IPS DF 19.7 (cell line): ENCODE measurements at regions not wholly inside any gene's neighbourhood (a gene's known extent, or its start where the extent isn't known, plus 50 kb on each side); places are given as distances from the start of the nearest gene placed in this dataset.
"Not testable (repeated sequence)": the region's sequence is repeated elsewhere in the genome, so short reads cannot be mapped to it uniquely, and the experiment has no call there.

Experiments used
- DNase-seq: peaks from one replicate; pipeline ENCODE4 v3.0.0-alpha.2; 2013; ENCODE audit warnings: low read depth, low spot score

DNA sequence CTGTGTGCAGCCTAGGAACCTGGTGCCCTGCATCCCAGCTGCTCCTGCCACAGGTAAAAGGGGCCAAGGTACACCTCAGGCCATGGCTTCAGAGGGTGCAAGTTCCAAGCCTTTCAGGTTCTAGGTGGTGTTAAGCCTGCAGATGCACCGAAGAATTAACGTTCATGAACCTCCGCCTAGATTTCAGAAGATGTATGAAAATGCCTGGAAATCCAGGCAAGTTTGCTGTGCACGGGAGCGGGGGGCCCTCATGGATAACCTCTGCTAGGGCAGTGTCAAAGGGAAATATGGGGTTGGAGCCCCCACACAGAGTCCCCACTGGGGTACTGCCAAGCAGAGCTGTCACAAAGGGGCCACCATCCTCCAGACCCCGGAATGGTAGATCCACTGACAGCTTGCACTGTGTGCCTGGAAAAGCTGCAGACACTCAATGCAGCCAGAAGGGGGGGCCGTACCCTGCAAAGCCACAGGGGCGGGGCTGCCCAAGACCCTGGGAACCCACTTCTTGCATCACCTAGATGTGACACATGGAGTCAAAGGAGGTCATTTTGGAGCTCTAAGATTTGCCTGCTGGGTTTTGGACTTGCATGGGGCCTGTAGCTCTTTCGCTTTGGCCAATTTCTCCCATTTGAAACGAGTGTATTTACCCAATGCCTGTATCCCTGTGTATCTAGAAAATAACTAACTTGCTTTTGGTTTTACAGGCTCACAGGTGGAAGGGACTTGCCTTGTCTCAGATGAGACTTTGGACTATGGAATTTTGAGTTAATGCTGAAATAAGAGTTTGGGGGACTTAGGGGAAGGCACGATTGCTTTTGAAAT, 145.2 kb upstream of the C1QTNF3 start:
- peak; percentile 70 for DNase-seq

DNA sequence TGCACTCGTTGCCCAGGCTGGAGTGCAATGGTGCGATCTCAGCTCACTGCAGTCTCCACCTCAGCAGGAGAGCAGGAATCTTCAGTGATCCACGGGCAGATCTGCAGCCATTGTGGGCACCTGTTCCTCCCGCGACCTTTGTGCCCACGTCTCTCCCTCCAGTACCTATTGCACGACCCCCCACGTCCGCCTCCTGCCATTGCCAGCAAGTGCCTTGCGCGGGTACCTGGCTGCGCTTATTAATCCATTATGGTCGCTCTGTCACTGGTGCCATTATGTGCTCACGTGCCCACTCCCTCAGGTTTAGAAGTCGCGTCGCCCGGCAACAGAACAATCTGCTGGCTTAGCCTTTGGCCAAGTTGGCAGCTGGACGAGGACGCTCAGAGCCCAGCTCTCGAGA, 146.2 kb upstream of the C1QTNF3 start:
- not testable (repeated sequence) for DNase-seq

DNA sequence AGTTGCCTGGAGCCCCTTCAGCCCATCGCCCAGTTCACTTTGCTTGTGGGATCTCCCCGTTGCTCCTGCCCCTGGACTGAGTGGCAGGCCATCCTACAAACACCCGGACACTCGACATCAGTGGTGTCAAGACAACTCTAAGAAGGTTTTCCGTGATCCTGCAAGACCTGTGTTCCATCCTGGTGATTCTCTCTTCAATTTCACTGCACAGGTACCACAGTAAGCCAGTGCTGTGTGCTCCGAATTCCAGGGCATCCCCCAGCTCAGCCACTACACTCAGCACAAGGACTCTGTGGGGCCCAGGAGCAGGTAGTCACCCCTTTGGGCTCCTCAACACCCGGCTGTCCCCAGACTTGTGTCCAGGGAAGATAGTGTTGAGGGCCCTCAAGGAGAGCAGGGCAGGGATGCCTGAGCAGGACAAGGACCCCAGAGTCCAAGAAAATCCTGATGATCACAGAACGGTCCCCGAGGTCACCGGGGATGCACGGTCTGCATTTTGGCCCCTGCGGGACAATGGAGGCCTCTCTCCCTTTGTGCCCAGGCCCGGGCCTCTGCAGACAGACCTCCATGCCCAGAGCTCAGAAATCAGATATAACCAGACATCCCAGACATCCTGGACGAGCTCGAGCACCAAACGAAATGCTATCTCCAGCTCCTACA, 146.9 kb upstream of the C1QTNF3 start:
- DNase-seq, result not testable (repeated sequence)

DNA sequence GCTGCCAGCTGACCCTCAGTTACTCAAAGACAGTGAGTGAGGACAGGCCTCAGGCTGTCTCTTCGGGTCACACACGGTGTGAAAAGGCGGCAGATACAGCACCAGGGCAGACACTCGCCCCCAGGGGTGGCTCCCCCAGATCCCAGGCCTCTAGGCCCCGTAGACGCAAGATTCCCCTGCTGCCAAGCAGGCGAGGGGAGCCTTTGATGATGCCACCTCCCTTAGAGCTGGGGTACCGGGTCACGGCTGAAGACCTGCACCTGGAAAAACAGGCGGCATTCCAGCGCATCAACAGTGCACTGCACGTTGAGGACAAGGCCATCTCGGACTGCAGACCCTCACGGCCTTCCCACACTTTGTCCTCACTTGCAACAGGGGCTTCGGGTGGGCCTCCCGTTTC, 147.5 kb upstream of the C1QTNF3 start:
- DNase-seq, result not testable (repeated sequence)

DNA sequence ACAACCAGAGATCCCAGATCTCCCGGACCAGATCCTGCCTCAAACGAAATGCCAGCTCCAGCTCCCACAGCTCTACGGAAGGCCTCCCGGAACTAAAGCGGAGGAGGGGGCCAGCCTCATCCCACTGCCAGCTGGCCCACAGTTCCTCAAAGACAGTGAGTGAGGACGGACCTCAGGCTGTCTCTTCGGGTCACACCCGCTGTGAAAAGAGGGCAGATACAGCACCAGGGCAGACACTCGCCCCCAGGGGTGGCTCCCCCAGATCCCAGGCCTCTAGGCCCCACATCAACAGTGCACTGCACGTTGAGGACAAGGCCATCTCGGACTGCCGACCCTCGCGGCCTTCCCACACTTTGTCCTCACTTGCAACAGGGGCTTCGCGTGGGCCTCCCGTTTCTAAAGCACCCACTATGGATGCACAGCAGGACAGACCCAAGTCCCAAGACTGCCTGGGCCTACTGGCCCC, 148.3 kb upstream of the C1QTNF3 start:
- not testable (repeated sequence) for DNase-seq

DNA sequence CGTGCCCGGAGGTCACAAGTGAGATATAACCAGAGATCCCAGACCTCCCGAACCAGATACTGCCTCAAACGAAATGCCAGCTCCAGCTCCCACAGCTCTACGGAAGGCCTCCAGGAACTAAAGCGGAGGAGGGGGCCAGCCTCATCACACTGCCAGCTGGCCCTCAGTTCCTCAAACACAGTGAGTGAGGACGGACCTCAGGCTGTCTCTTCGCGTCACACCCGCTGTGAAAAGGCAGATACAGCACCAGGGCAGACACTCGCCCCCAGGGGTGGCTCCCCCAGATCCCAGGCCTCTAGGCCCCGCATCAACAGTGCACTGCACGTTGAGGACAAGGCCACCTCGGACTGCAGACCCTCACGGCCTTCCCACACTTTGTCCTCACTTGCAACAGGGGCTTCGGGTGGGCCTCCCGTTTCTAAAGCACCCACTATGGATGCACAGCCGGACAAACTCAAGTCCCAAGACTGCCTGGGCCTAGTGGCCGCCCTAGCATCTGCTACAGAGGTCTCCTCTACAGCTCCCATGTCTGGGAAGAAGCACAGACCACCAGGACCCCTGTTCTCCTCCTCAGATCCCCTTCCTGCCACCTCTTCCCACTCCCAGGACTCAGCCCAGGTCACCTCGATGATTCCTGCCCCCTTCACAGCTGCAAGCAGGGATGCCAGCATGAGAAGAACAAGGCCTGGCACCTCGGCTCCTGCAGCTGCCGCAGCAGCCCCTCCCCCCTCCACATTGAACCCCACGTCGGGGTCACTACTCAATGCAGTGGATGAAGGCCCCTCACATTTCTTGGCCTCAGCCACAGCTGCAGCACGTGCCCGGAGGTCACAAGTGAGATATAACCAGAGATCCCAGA, 149.3 kb upstream of the C1QTNF3 start:
- not testable (repeated sequence) for DNase-seq

DNA sequence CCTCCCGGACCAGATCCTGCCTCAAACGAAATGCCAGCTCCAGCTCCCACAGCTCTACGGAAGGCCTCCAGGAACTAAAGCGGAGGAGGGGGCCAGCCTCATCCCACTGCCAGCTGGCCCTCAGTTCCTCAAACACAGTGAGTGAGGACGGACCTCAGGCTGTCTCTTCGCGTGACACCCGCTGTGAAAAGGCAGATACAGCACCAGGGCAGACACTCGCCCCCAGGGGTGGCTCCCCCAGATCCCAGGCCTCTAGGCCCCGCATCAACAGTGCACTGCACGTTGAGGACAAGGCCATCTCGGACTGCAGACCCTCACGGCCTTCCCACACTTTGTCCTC, 149.9 kb upstream of the C1QTNF3 start:
- DNase-seq, result not testable (repeated sequence)

DNA sequence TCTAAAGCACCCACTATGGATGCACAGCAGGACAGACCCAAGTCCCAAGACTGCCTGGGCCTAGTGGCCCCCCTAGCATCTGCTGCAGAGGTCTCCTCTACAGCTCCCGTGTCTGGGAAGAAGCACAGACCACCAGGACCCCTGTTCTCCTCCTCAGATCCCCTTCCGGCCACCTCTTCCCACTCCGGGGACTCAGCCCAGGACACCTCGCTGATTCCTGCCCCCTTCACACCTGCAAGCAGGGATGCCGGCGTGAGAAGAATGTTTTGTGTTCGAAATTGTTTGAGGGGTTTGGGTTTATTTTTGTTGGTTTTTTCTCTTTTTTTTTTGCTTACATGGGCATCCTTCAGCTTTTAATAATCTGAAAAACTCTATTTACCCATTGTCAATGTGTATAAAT, 150.3 kb upstream of the C1QTNF3 start:
- not testable (repeated sequence) for DNase-seq

DNA sequence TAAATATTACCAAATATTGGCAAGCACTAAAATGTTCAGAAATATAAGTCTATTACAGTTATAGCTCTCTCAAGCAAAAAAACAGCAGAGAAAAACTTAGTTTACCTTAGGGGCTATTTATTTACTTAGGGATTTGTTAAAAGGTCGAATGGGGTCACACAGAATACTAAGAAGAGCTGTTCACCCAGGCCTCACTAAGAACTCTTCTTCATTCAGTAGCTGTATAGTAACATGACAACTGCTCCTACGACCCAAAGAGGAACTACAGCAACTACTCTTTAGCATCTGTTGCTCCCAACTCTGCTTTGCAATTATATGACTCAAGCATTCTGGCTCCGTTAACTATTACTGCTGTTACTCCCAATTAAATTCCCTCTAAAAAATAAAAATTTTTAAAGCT, 150.8 kb upstream of the C1QTNF3 start:
- not testable (repeated sequence) for DNase-seq

DNA sequence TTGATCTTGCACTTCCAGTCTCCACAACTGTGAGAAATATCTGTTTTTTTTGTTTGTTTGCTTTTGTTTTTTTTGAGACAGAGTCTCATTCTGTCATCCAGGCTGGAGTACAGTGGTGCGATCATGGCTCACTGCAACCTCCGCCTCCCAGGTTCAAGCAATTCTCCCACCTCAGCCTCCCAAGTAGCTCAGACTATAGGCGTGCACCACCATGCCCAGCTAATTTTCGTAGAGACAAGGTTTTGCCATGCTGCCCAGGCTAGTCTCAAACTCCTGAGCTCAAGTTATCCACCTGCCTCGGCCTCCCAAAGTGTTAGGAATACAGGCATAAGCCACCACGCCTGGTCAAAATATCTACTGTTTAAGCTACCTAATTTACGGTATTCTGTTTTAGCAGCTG, 153.1 kb upstream of the C1QTNF3 start:
- not testable (repeated sequence) for DNase-seq

DNA sequence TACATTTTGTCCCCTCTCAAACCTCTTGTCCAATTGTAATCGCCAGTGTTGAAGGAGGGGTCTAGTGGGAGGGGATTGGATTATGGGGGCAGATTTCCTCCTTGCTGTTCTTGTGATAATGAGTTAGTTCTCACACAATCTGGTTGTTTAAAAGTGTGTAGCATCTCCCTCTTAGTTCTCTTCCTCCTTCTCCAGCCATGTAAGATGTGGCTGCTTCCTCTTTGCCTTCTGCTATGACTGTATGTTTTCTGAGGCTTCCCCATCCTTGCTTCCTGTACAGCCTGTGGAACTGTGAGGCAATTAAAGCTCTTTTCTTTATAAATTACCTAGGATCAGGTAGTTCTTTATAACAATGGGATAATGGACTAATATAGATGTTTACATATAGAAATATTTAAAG, 162.3 kb upstream of the C1QTNF3 start:
- not testable (repeated sequence) for DNase-seq

DNA sequence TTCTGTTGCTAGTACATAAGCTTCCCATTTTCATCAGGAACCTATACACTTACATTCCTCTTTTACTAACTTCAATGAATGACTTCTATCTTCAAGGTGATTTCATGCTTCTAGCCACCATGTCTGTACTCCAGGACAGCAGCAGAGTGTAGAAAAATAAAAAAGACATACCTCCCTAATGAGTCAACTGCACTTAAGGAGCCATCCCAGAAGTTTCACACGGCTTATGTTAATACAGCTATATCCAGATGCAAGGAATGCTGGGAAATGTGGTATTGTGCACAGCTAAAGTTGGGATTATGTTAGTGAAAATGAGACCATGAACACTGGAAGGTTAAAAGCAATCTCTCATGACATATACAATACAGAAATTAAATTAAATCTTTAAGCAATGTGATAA, 174.4 kb upstream of the C1QTNF3 start:
- not testable (repeated sequence) for DNase-seq

DNA sequence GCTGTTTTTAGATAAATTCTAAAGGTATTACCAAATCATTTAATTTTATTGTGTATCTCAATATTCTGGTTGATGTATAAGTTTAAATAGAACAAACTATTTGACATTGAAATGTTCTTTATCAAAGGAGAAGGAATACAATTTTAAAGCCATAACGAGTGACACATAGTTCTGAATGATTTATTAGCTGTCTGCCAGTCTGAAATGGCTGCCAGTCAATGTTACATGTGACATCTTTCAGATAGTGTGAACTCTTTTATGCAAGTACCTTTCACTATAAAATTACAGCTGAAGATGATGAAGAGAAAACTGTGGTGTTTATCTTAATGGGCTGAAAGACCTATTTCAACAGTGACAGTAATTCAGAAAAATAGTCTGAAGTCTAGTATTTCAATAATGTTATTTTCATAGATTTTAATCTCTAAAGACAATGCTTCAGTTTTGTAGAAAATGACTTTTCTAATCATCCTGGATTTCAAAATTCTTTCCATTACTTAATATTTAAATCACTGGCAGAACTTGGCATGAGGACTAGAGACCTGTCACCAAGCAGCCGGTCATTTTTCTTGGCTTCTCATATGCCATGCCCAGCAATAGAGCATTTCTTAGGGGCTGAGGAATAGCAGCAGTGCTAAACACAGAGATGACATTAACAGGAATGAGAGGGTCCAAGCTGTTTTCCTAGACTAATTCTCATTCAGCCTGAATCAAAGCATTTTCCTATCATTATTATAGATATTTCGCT, 178.5 kb upstream of the C1QTNF3 start:
- not testable (repeated sequence) for DNase-seq

DNA sequence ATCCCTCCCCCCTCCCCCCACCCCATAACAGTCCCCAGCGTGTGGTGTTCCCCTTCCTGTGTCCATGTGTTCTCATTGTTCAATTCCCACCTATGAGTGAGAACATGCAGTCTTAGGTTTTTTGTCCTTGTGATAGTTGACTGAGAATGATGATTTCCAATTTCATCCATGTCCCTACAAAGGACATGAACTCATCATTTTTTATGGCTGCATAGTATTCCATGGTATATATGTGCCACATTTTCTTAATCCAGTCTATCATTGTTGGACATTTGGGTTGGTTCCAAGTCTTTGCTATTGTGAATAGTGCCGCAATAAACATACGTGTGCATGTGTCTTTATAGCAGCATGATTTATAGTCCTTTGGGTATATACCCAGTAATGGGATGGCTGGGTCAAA, 180.1 kb upstream of the C1QTNF3 start:
- DNase-seq, result not testable (repeated sequence)

DNA sequence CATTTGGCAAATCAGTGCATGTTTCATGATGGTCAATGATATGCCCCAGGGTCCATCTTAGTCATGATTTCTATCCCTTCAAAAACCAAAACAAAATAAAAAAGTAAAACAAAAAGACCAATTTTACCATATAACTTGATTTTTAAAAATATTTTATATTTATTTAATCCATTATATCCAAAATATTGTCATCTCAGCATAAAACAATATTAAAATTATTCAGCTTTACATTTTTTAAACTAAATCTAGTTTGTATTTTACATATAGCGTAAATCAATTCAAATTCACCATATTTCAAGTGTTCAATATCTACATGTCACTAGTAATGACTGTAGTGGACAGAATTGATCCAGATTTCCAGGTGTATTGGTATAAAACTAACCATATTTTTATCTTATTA, 187.4 kb upstream of the C1QTNF3 start:
- not testable (repeated sequence) for DNase-seq

DNA sequence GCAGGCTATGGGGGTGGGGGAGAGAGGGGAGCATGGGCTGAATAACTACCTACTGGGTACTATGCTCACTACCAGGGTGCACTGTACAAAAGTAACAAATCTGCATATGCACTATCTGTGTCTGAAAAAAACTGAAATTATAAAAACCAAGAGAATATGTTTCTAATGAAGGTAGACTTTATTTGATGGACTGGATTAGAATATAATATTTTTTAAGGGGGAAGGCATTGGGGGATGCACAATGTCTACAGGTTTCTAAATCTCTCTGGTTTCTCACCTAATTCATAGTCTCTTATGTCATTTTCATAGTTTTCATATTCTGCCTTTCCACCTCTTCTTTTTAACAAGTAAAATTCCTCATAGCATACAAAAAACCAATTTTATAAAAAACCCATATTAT, 200.8 kb upstream of the C1QTNF3 start:
- not testable (repeated sequence) for DNase-seq

DNA sequence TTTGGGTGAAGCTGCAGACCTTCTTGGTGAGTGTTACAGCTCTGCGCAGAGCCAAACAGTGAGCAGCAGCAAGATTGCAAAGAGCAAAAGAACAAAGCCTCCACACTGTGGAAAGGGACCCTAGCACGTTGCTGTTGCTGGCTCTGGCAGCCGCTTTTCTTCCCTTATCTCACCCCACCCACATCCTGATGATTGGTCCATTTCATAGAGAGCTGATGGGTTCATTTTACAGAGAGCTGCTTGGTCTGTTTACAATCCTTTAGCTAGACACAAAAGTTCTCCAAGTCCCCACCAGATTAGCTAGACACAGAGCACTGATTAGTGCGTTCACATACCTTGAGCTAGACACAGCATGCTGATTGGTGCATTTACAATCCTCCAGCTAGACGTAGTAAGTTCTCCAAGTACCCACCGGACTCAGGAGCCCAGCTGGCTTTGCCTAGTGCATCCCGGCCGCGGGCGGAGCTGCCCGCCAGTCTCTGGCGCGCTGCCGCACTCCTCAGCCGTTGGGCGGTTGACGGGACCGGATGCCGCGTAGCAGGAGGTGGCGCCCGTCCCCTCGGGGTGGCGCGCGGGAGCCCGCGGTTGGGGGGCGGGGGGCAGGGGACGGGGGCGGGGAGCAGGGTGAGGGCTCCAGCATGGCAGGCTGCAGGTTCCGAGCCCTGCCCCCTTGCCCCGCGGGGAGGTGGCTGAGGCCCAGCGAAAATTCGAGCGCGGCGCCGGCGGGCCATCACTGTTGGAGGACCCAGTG, 201.4 kb upstream of the C1QTNF3 start:
- not testable (repeated sequence) for DNase-seq

DNA sequence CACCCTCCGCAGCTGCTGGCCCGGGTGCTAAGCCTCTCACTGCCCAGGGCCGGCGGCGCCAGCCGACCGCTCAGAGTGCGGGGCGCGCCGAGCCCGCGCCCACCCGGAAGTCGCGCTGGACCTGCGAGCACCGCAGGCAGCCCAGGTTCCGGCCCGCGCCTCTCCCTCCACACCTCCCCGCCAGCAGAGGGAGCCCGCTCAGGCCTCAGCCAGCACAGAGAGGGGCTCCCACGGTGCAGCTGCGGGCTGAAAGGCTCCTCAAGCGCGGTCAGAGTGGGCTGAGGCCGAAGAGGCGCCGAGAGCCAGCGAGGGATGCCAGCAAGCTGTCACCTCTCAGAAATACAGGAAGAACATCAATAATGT, 202.0 kb upstream of the C1QTNF3 start:
- not testable (repeated sequence) for DNase-seq

DNA sequence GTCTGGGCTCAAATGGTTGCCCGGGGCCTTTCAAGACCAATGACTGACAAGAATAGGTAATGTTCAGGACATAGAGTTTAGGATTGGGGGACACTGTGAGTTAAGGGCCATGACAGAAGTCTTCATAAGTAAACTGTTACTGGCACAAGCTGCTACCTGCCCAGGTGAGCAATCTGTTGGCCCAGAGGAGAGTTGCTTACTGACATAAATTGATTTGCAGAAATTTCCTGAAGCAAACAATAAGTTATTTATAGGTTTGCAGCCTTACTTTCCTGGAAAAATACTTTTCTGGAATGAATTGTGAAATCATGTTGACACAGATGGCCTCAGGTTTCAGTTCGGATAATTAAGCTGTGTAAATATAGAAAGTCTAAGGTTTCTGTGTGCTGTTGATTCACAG, 202.8 kb upstream of the C1QTNF3 start:
- not testable (repeated sequence) for DNase-seq

DNA sequence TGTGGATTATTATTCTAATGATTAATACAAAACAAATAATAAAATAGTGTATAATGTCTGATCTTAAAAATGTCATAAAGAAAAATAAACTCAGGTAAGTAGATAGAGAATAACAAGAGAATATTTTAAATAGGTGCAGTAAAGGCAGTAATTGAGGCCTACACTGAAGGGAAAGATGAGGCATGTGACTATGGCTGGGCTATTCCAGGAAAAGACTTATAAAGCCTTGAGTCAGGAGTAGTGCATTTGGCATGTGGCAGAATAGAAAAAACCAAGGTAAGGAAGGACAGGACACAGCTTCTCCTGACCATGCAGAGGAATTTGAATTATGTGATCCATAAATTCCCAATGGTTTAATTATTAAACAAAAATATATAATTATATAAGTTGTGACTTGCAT, 215.6 kb upstream of the C1QTNF3 start:
- not testable (repeated sequence) for DNase-seq

DNA sequence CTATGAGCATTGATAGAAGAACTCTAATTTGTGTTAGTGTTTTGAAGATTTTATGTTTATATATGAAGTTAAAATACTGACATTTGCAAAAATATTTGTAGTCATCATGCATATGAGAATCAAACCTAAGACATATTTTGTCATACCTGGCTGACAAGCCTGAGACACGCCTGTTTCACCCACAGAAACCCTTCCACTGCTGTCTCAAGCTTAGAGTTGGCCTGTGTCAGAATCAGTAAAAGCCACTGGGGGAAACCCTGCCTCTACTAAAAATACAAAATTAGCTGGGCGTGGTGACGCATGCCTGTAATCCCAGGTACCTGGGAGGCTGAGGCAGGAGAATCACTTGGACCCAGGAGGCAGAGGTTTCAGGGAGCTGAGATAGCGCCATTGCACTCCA, 218.0 kb upstream of the C1QTNF3 start:
- not testable (repeated sequence) for DNase-seq
